ENCODE measurements at regions not wholly inside any gene's neighbourhood (a gene's known extent, or its start where the extent isn't known, plus 50 kb on each side); places are given as distances from the start of the nearest gene placed in this dataset.
"Not testable (repeated sequence)": the region's sequence is repeated elsewhere in the genome, so short reads cannot be mapped to it uniquely, and the experiment has no call there.

- DNase-seq (ENCODE audit: low spot score), result no peak
These were observed 436.7 kb downstream of the DAD1 start for GRCh38 chr14:22152161-22152870.

- no peak for DNase-seq (ENCODE audit: low spot score)
These were observed 437.9 kb downstream of the DAD1 start for GRCh38 chr14:22151121-22151520.

- DNase-seq (ENCODE audit: low spot score), result no peak
These were observed 440.0 kb downstream of the DAD1 start for GRCh38 chr14:22149058-22149457.

GRCh38 chr14:22147716-22148115 lies 441.3 kb downstream of the DAD1 start:
- no peak for DNase-seq (ENCODE audit: low spot score)

- no peak for DNase-seq (ENCODE audit: low spot score)
These were observed 445.7 kb downstream of the DAD1 start for GRCh38 chr14:22143363-22143762.

- no peak for DNase-seq (ENCODE audit: low spot score)
These were observed 448.4 kb downstream of the DAD1 start for GRCh38 chr14:22140633-22141032.

GRCh38 chr14:22131749-22132476 lies 457.1 kb downstream of the DAD1 start:
- DNase-seq (ENCODE audit: low spot score), result no peak

- no peak for DNase-seq (ENCODE audit: low spot score)
These were observed 450.5 kb upstream of the OR4E1 start for GRCh38 chr14:22124073-22124613.

- no peak for DNase-seq (ENCODE audit: low spot score)
These were observed 449.4 kb upstream of the OR4E1 start for GRCh38 chr14:22122829-22123560.

- peak; percentile 5 for DNase-seq (ENCODE audit: low spot score)
These were observed 448.7 kb upstream of the OR4E1 start for GRCh38 chr14:22122227-22122818.

GRCh38 chr14:22118899-22119477 lies 445.4 kb upstream of the OR4E1 start:
- DNase-seq (ENCODE audit: low spot score), result no peak

GRCh38 chr14:22113401-22113800 lies 439.8 kb upstream of the OR4E1 start:
- DNase-seq (ENCODE audit: low spot score), result no peak

- peak; percentile 10 for DNase-seq (ENCODE audit: low spot score)
These were observed 438.4 kb upstream of the OR4E1 start for GRCh38 chr14:22112004-22112403.

GRCh38 chr14:22107753-22108152 lies 434.1 kb upstream of the OR4E1 start:
- DNase-seq (ENCODE audit: low spot score), result no peak

- DNase-seq (ENCODE audit: low spot score), result no peak
These were observed 433.4 kb upstream of the OR4E1 start for GRCh38 chr14:22106700-22107697.

GRCh38 chr14:22105624-22106006 lies 432.0 kb upstream of the OR4E1 start:
- no peak for DNase-seq (ENCODE audit: low spot score)

- no peak for DNase-seq (ENCODE audit: low spot score)
These were observed 431.5 kb upstream of the OR4E1 start for GRCh38 chr14:22105006-22105623.

GRCh38 chr14:22100764-22101120 lies 427.1 kb upstream of the OR4E1 start:
- not testable (repeated sequence) for DNase-seq (ENCODE audit: low spot score)

- DNase-seq (ENCODE audit: low spot score), result peak; percentile 17
These were observed 426.5 kb upstream of the OR4E1 start for GRCh38 chr14:22099942-22100763.

Measured in germinal center (tissue), 1 donor.